ENCODE measurements at regions not wholly inside any gene's neighbourhood (a gene's known extent, or its start where the extent isn't known, plus 50 kb on each side); places are given as distances from the start of the nearest gene placed in this dataset.

- no TSS peak for BruUV-seq (replicated peaks)
- no peak for ATAC-seq
- Histone ChIP-seq H3K9ac (ENCODE audit: insufficient read depth, low read depth, low read length) (no peak overlapping the region), H3K4me3 (replicated peaks in 1 of 3; ENCODE audit: insufficient read depth in 1 of 3, low read depth in 2 of 3, low read length in 3 of 3) (no peak overlapping the region), H4K20me1 (ENCODE audit: insufficient read depth, low read length) (no peaks in the 10 kb centered on the region), H3K27me3 (ENCODE audit: control insufficient read depth in 1 of 2, insufficient read depth in 2 of 2, low read length in 2 of 2) (no peaks in the 10 kb centered on the region), H3K4me1 (ENCODE audit: insufficient read depth, low read length) (no peaks in the 10 kb centered on the region), H2AFZ (ENCODE audit: low read length) (no peak overlapping the region), H3K9me3 (ENCODE audit: low read length) (no peaks in the 10 kb centered on the region), H3K79me2 (ENCODE audit: insufficient read depth, low read length) (no peaks in the 10 kb centered on the region), H3K36me3 (replicated peaks in 1 of 2; ENCODE audit: control insufficient read depth in 1 of 2, insufficient read depth in 2 of 2, low read length in 2 of 2) (no peaks in the 10 kb centered on the region), H3K4me2 (ENCODE audit: low read depth, low read length) (no peak overlapping the region), H3K27ac (ENCODE audit: extremely low read length, insufficient read depth, low read length) (no peak overlapping the region)
- 2% methylated on average over 2 of the region's 2 CpGs for WGBS (ENCODE audit: low lambda C conversion rate)
- FAIRE-seq: no peak
- DNase-seq (ENCODE audit: low spot score): no peak
- ChIA-PET POLR2A (no interaction called here), CTCF (ENCODE audit: low intra/inter-chr PET ratio, low total read pairs) (no interaction called here)
- TF ChIP-seq ARNT (IDR thresholded peaks at IDR 0.05): no peak
- TF ChIP-seq MAFF (IDR thresholded peaks at IDR 0.05; ENCODE audit: low read depth, low read length): peak; percentile 71
- TF ChIP-seq NR0B2 (CRISPR knock-in tag; IDR thresholded peaks at IDR 0.05): no peak
- TF ChIP-seq MAFK (conservative IDR thresholded peaks at IDR 0.05 in 1 of 2, IDR thresholded peaks at IDR 0.05 in 1 of 2; ENCODE audit: low read length in 2 of 2): peak; percentile 38 to 78
- intact Hi-C loops (cut with micrococcal nuclease; ENCODE audit: unreplicated experiment) (no loop called here), in situ Hi-C loops (cut with HindIII; ENCODE audit: extremely low pct_ligation_motif_present, low pct_unique_long_range_greater_than_20kb) (no loop called here)
Measured at GRCh38 chr4:126451237-126451873, 1136.6 kb downstream of the FAT4 start.

- Histone ChIP-seq H3K27me3 (ENCODE audit: control insufficient read depth in 1 of 2, insufficient read depth in 2 of 2, low read length in 2 of 2) (no peaks in the 10 kb centered on the region), H3K79me2 (ENCODE audit: insufficient read depth, low read length) (no peaks in the 10 kb centered on the region), H3K36me3 (replicated peaks in 1 of 2; ENCODE audit: control insufficient read depth in 1 of 2, insufficient read depth in 2 of 2, low read length in 2 of 2) (no peaks in the 10 kb centered on the region), H3K4me1 (ENCODE audit: insufficient read depth, low read length) (no peaks in the 10 kb centered on the region), H3K4me3 (replicated peaks in 1 of 3; ENCODE audit: insufficient read depth in 1 of 3, low read depth in 2 of 3, low read length in 3 of 3) (no peak overlapping the region), H4K20me1 (ENCODE audit: insufficient read depth, low read length) (no peaks in the 10 kb centered on the region), H2AFZ (ENCODE audit: low read length) (no peak overlapping the region), H3K9ac (ENCODE audit: insufficient read depth, low read depth, low read length) (no peak overlapping the region), H3K27ac (ENCODE audit: extremely low read length, insufficient read depth, low read length) (no peak overlapping the region), H3K9me3 (ENCODE audit: low read length) (no peaks in the 10 kb centered on the region), H3K4me2 (ENCODE audit: low read depth, low read length) (no peak overlapping the region)
- DNase-seq (ENCODE audit: low spot score) (no peak), ATAC-seq (no peak), FAIRE-seq (no peak)
- POLR2A ChIA-PET: no interaction called here
- in situ Hi-C loops (cut with HindIII; ENCODE audit: extremely low pct_ligation_motif_present, low pct_unique_long_range_greater_than_20kb) (no loop called here), intact Hi-C loops (cut with micrococcal nuclease; ENCODE audit: unreplicated experiment) (no loop called here)
- CTCF ChIA-PET (ENCODE audit: low intra/inter-chr PET ratio, low total read pairs): no interaction called here
- TF ChIP-seq RARA (CRISPR knock-in tag; IDR thresholded peaks at IDR 0.05): no peak
- no peak for TF ChIP-seq ZKSCAN5 (CRISPR knock-in tag; IDR thresholded peaks at IDR 0.05)
- TF ChIP-seq ZBTB3 (CRISPR knock-in tag; IDR thresholded peaks at IDR 0.05; ENCODE audit: borderline replicate concordance, low read depth): no peak
- no peak for TF ChIP-seq CENPBD1 (CRISPR knock-in tag; IDR thresholded peaks at IDR 0.05; ENCODE audit: borderline replicate concordance, low read depth)
- no peak for TF ChIP-seq PCBP2 (optimal IDR thresholded peaks at IDR 0.05; ENCODE audit: low read depth, low read length, poor library complexity, severe bottlenecking)
- TF ChIP-seq ZNF572 (CRISPR knock-in tag; IDR thresholded peaks at IDR 0.05): no peak
- TF ChIP-seq ZNF737 (CRISPR knock-in tag; IDR thresholded peaks at IDR 0.05; ENCODE audit: borderline replicate concordance): no peak
- no peak for TF ChIP-seq KDM6A (CRISPR knock-in tag; IDR thresholded peaks at IDR 0.05; ENCODE audit: low read depth)
- TF ChIP-seq ZNF550 (CRISPR knock-in tag; IDR thresholded peaks at IDR 0.05; ENCODE audit: borderline replicate concordance): no peak
- no peak for TF ChIP-seq ZBTB38 (CRISPR knock-in tag; IDR thresholded peaks at IDR 0.05)
- 0% methylated on average over 4 of the region's 4 CpGs for WGBS (ENCODE audit: low lambda C conversion rate)
- BruUV-seq (replicated peaks): no TSS peak
Measured at GRCh38 chr4:126455865-126456264, 1141.1 kb downstream of the FAT4 start.
